DND-41 (cell line): ENCODE measurements at regions not wholly inside any gene's neighbourhood (a gene's known extent, or its start where the extent isn't known, plus 50 kb on each side); places are given as distances from the start of the nearest gene placed in this dataset.

Source experiments
- ATAC-seq: fragments of 200-7000 bp; cut with Tn5 transposase; 3 replicates; pipeline ENCODE4 v1.9.1; 2021; ENCODE audit warnings: low read depth; ENCODE audit not compliant: insufficient read depth
- DNase-seq: peaks from one replicate; pipeline ENCODE4 v3.0.0-alpha.2; 2020
- H2AFZ ChIP-seq: 2 replicates; pipeline ENCODE4 v1.6.0; 2012; ENCODE audit warnings: low read depth, low read length
- H3K27ac ChIP-seq: 2 replicates; pipeline ENCODE4 v1.5.1; 2012; ENCODE audit warnings: low read length, inconsistent platforms
- H3K27me3 ChIP-seq: fragments of 200-600 bp; sonication (generic); 2 replicates; pipeline ENCODE4 v1.6.0; 2012; ENCODE audit warnings: low read length, mild to moderate bottlenecking, inconsistent platforms; ENCODE audit not compliant: insufficient read depth, poor library complexity
- H3K36me3 ChIP-seq: 2 replicates; pipeline ENCODE4 v1.5.1; 2012; ENCODE audit warnings: low read length, inconsistent platforms; ENCODE audit not compliant: insufficient read depth
- H3K4me1 ChIP-seq: 2 replicates; pipeline ENCODE4 v1.5.1; 2012; ENCODE audit warnings: mild to moderate bottlenecking, low read length; ENCODE audit not compliant: insufficient read depth
- H3K4me2 ChIP-seq: 2 replicates; pipeline ENCODE4 v1.6.0; 2012; ENCODE audit warnings: mild to moderate bottlenecking, moderate library complexity, low read length, inconsistent platforms; ENCODE audit not compliant: insufficient read depth
- H3K4me3 ChIP-seq, 2 experiments: fragments of 200-600 bp in 1 of 2; shearing (Covaris generic) in 1 of 2; 2 replicates each; pipeline ENCODE4 v1.5.1; 2012 to 2016; ENCODE audit warnings: inconsistent platforms in 2 of 2, low read length in 2 of 2, mild to moderate bottlenecking in 2 of 2, low read depth in 1 of 2, moderate library complexity in 1 of 2
- H3K79me2 ChIP-seq: 2 replicates; pipeline ENCODE4 v1.6.0; 2012; ENCODE audit warnings: low read length, inconsistent platforms; ENCODE audit not compliant: insufficient read depth
- H3K9ac ChIP-seq: 2 replicates; pipeline ENCODE4 v1.6.0; 2012; ENCODE audit warnings: low read depth, mild to moderate bottlenecking, inconsistent platforms, low read length, moderate library complexity
- H3K9me3 ChIP-seq: 2 replicates; pipeline ENCODE4 v1.5.1; 2012; ENCODE audit warnings: low read length, moderate library complexity, mild to moderate bottlenecking, inconsistent platforms; ENCODE audit not compliant: insufficient read depth, severe bottlenecking
- H4K20me1 ChIP-seq: 2 replicates; pipeline ENCODE4 v1.6.0; 2012; ENCODE audit warnings: low read length; ENCODE audit not compliant: insufficient read depth
- EZH2 ChIP-seq: IDR thresholded peaks from 3 replicates; pipeline ENCODE4 v1.6.1; 2012; ENCODE audit warnings: borderline replicate concordance, low read depth, mild to moderate bottlenecking, moderate library complexity, low read length, inconsistent platforms; ENCODE audit not compliant: severe bottlenecking
- TF ChIP-seq, protein P1 (sequence below): IDR thresholded peaks from 2 replicates; pipeline ENCODE4 v1.5.1; 2012; ENCODE audit warnings: borderline replicate concordance, low read length, moderate library complexity, mild to moderate bottlenecking; ENCODE audit not compliant: poor library complexity, severe bottlenecking; ENCODE audit errors: extremely low read depth

- no peaks in the 10 kb centered on the region for H3K36me3 ChIP-seq
- no peaks in the 10 kb centered on the region for H4K20me1 ChIP-seq
- no peak for DNase-seq
- H3K4me3 ChIP-seq: no peak overlapping the region
- no peaks in the 10 kb centered on the region for H3K79me2 ChIP-seq
- no peak overlapping the region for H2AFZ ChIP-seq
- TF ChIP-seq, protein P1, sequence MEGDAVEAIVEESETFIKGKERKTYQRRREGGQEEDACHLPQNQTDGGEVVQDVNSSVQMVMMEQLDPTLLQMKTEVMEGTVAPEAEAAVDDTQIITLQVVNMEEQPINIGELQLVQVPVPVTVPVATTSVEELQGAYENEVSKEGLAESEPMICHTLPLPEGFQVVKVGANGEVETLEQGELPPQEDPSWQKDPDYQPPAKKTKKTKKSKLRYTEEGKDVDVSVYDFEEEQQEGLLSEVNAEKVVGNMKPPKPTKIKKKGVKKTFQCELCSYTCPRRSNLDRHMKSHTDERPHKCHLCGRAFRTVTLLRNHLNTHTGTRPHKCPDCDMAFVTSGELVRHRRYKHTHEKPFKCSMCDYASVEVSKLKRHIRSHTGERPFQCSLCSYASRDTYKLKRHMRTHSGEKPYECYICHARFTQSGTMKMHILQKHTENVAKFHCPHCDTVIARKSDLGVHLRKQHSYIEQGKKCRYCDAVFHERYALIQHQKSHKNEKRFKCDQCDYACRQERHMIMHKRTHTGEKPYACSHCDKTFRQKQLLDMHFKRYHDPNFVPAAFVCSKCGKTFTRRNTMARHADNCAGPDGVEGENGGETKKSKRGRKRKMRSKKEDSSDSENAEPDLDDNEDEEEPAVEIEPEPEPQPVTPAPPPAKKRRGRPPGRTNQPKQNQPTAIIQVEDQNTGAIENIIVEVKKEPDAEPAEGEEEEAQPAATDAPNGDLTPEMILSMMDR: no peak
- no peak for TF ChIP-seq EZH2
- H3K9ac ChIP-seq: no peak overlapping the region
- no peak for ATAC-seq
- H3K27ac ChIP-seq: no peak overlapping the region
- H3K9me3 ChIP-seq: no peaks in the 10 kb centered on the region
- no peak overlapping the region for H3K4me2 ChIP-seq
- no peaks in the 10 kb centered on the region for H3K27me3 ChIP-seq
- peaks cover 14% of the 10 kb centered on the region for H3K4me1 ChIP-seq
Measured at GRCh38 chr2:8278709-8279354, 403.0 kb upstream of the ID2 start.

DNA sequence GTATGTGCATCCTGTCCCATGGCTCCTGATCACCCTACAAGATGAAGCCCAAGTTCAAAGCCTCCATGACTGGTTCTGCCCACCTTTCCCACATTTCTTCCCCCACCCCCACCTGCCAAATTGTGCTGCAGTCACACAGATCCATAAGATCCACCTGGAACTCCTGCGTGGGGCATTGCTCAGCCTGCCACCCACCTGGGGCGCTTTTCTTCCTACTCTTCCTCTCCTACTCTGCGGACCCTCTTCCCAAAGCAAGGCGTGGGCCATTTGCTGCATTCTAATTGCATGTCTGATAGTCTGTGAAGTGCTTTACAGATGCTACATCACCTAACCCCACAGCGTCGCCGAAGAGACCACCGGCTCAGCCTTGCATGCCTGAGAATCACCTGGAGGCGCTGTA is 402.4 kb upstream of the ID2 start:
- no peak for DNase-seq
- H3K9ac ChIP-seq: no peak overlapping the region
- no peak overlapping the region for H2AFZ ChIP-seq
- no peak overlapping the region for H3K27ac ChIP-seq
- H3K4me3 ChIP-seq: no peak overlapping the region
- no peaks in the 10 kb centered on the region for H3K36me3 ChIP-seq
- H3K4me2 ChIP-seq: no peak overlapping the region
- no peak for TF ChIP-seq EZH2
- TF ChIP-seq, protein P1: no peak
- no peaks in the 10 kb centered on the region for H3K27me3 ChIP-seq
- H3K79me2 ChIP-seq: no peaks in the 10 kb centered on the region
- no peaks in the 10 kb centered on the region for H4K20me1 ChIP-seq
- no peak for ATAC-seq
- no peaks in the 10 kb centered on the region for H3K9me3 ChIP-seq
- peaks cover 17% of the 10 kb centered on the region for H3K4me1 ChIP-seq

DNA sequence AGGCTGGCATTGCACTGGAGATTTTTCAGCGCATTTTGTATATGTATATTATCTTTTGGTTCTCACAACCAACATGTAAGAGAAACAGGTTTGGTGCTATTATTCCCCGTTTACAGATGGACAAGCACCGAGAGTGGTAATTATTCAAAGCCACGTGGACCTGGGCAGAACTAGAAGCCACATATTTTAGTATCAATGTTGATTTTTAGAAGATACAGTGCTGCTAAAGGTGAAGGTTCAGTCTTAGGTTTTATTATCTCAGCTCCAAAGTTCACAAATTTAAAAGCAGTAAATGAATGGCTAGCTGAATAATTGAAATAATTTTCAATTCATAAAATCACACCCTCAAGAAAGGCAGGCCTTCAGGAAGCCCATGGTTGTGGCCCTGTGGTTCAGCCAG is 400.6 kb upstream of the ID2 start:
- ATAC-seq: no peak

More for the DNA sequence above, 400.6 kb upstream of the ID2 start:
- peaks cover 17% of the 10 kb centered on the region for H3K4me1 ChIP-seq
- no peaks in the 10 kb centered on the region for H4K20me1 ChIP-seq
- H3K4me3 ChIP-seq: no peak overlapping the region
- no peak overlapping the region for H3K27ac ChIP-seq
- TF ChIP-seq, protein P1: no peak
- no peak for TF ChIP-seq EZH2
- no peak overlapping the region for H3K4me2 ChIP-seq
- H3K79me2 ChIP-seq: no peaks in the 10 kb centered on the region
- no peak for DNase-seq
- no peaks in the 10 kb centered on the region for H3K27me3 ChIP-seq
- H3K9ac ChIP-seq: no peak overlapping the region
- no peak overlapping the region for H2AFZ ChIP-seq
- no peaks in the 10 kb centered on the region for H3K36me3 ChIP-seq
- H3K9me3 ChIP-seq: no peaks in the 10 kb centered on the region
